ENCODE measurements at regions not wholly inside any gene's neighbourhood (a gene's known extent, or its start where the extent isn't known, plus 50 kb on each side); places are given as distances from the start of the nearest gene placed in this dataset.
"Not testable (repeated sequence)": the region's sequence is repeated elsewhere in the genome, so short reads cannot be mapped to it uniquely, and the experiment has no call there.

DNA sequence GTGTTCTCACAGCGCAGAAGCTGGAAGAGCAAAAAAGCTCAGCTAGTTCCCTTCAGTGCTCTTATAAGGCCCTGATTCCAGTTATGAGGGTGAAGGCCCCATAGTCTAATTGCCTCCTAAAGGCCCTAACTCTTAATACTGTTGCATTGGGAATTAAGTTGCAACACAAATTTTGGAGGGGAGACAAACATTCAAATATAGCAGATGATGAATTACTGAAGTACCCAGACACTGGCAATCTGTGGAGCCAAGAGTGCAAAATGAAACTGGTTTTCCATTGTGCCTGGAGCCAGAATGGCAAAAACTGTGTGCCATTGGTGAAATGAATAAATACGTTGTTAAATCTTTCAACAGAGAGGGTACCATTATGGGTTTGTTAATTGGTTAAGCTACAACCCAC is 356.0 kb downstream of the PPARGC1A start:
- DNase-seq (ENCODE audit: low read depth), result no peak

- DNase-seq (ENCODE audit: low read depth), result no peak
Measured at GRCh38 chr4:23516716-23517115, 373.1 kb downstream of the PPARGC1A start.

GRCh38 chr4:23504083-23504482 is 385.8 kb downstream of the PPARGC1A start:
- DNase-seq (ENCODE audit: low read depth), result no peak

DNA sequence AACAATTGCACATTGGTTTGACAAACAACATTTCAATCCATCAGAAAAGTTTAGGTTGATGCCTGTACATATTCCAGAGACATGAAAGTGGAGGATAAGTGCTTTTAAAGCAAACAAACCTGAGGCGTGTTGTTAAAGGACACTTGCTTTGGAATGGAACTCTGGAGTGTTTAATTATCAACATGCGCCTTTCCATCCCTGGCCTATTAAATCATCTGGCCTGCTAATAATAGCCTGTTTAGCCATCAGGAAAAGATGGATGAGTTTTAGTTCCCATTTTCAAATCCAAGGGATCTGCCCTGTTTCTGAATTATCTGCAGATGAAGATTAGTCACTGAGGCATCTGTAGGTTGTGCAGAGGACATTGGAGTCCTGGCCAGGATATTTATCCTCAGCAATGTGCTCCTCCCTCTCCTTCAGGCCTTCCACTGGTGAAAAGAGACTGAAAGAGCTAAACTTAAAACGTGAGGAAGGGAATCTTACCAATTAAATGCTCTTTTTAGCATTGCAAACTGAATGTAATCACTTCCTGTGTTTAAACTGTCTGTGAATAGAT is 388.9 kb downstream of the PPARGC1A start:
- no peak for DNase-seq (ENCODE audit: low read depth)

DNA sequence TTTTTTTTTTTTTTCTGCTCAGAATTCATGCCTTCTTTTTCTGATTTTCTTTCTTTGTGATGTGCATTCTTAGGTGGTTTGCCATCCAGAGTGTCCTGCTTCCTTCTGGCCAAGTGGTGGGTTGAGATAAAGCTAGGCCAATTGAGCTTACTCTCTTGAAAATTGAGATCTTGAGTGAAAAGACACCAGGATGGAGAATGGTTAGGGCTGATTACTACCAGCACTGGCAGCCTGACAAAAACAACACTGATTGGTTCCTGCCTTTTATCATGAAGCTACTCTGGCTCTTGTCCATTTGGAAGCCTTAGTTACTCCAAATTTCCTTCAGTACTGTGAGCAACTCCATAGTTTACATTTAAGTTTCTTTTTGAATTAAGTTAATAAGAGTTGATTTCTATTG is 404.0 kb downstream of the PPARGC1A start:
- no peak for DNase-seq (ENCODE audit: low read depth)

DNA sequence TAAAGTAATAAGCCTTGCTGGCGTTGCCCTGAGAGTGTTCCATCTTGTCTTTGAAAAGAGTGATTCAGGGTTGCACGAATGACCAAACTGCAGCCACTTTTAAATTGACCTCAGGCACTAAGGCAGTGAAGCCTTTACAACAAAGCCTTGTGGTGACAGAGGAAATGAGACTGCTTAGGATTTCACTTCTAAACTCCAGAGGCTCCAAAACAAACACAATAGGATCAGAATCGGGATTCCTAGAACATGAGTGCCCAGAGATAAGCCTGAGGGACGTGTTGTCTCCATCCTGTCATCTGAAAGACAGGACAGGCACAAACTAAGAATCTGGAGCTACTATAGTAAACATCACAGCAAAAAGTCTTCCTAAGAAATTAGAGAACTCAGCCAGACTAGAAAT is 405.2 kb downstream of the PPARGC1A start:
- DNase-seq (ENCODE audit: low read depth), result no peak

GRCh38 chr4:23483320-23483960 is 406.4 kb downstream of the PPARGC1A start:
- no peak for DNase-seq (ENCODE audit: low read depth)

DNA sequence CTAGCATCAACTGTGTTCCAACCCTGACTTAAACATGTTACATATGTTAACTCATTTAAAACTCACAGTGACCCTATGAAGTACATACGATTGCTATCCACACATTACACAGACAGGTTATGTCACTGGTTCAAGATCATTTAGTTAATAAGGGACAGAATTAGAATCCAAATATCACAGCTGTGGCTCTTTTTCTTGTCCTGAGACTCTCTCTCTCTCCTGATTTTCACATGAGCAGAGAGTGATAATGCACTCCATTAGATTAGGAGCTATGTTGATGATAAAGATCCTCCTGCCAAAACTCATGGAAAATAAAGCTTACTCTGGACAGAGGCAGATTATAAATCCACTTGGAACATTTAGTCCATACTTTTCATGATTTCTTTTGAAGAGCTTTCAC is 408.3 kb downstream of the PPARGC1A start:
- DNase-seq (ENCODE audit: low read depth), result no peak

GRCh38 chr4:23477905-23478304 is 411.9 kb downstream of the PPARGC1A start:
- DNase-seq (ENCODE audit: low read depth), result no peak

DNA sequence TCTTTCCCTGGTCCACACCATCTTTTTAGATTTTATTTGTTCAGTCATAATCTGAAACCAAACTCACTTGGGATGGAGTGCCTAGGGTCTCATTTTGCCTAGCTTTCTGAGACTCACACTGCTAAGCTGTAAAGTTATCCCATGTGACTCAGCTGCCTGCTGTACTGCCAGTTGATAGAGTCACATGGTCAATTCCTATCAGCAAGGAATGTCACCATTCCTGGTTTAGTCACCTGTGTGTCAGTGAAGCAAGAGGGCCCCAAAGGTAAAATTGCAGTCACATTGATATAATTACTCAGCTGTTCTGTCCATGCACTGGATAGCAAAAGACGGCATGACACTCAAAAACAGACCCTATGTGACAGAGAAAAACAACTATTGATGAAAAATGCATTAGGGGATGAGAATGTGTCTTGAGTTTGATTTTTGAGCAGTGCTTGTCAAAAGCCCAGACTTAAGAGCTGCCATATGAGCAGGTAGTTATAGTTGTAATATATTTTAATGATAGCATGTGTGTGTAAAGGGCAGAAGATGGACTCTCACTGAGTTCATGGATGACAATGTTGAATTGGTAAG is 413.2 kb downstream of the PPARGC1A start:
- DNase-seq (ENCODE audit: low read depth), result no peak

DNA sequence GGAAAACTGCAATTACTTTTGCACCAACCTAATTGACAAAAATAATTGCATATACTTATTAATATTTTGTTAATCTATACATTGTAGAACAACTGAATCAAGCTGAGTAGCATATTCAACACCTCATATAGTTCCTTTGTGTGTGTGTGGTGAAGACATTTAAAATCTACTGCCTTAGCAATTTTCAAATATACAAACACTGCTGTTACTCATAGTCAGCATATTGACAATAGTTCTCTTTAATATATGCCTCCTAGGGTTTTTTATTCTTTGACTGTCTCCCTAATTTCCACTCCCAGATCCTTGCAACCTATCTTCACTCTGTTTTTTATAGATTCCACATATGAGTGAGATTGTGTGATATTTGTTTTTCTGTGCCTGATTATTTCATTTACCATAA is 426.8 kb downstream of the PPARGC1A start:
- no peak for DNase-seq (ENCODE audit: low read depth)

DNA sequence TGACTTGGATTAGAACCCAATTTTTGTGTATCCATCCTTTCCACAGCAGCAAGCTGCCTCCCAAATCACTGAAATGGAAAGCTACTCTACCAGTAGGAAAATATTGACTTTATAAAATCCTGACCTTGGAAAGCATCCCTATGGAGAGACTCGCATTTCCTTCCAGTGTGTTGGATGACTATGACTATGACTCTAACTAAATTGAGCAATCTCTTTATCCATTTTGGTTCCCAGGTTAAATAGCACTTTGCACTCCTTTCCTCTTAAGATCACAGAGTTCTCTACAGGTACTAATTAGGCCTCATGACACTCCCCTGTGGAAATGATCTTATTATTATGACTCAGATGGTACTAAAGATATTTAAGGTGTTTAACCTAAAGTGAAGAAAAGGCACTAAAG is 431.8 kb downstream of the PPARGC1A start:
- DNase-seq (ENCODE audit: low read depth), result no peak

DNA sequence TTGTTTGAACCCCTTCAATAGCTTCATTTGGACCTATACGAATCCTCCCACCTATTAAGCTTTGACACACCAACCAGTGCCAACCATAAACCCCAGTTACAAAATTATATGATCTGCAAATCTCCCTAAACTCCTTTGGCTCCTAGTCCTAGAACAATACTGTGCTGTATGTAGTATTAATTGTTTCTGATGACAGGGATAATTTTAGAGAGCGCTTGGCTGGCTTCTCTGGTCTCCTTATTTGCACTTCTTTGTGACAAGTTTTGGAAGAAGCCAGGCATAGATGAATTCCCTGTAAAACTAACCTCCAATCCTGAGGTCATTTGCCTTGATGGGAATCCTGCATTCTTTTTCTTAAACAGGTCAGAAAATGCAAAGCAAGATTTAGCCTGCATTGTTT is 433.0 kb downstream of the PPARGC1A start:
- no peak for DNase-seq (ENCODE audit: low read depth)

DNA sequence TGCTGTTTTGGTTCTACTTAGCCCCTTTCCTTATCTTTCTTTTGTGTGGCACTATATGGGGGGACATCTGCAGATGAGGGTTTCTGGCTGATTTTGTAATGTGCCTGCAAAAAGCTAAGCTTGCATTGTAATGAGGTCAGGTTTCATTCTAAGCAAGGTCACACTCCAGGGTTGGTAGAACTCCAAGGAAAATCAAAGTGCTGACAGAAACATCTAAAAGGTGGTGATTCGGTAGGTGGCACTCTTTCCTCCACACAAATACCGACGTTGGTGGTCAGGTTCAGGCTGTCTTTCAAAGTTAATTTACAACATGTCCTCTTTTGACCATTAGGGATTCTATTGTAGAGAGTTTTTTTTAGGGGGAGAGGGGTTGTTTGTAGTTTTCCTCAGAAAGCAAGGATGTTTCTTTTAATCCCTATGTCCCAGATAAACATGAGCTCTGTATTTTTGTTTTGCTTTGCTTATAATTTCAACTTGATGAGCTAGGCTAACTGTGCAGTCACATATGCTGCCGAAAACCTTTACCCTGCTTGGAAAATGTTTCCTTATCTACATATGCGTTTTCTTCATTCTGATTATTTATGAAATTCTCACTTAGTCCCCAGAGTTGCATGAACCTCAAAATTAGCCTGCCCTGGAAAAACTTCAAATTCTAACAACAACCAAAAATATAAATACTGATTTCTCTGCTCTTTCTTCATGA is 434.2 kb downstream of the PPARGC1A start:
- no peak for DNase-seq (ENCODE audit: low read depth)

GRCh38 chr4:23441530-23442069 is 448.2 kb downstream of the PPARGC1A start:
- no peak for DNase-seq (ENCODE audit: low read depth)

DNA sequence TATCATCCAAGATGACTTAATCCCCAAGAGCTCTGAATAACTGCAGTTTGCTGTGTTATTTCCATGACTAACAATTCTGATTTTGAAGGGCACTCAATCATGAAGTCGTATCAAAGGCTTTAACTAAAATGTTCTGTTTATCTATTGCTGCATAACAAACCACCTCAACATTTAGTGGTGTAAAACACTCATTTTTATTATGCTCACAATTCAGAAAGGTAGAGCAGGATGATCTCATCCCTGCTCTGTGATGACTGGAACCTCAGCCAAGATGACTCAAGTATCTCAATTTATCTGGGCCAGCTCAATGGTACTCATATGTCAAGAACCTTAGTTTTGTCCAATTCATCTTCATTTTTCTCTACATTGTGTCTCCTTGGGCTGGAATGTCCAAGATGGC is 451.1 kb downstream of the PPARGC1A start:
- no peak for DNase-seq (ENCODE audit: low read depth)

DNA sequence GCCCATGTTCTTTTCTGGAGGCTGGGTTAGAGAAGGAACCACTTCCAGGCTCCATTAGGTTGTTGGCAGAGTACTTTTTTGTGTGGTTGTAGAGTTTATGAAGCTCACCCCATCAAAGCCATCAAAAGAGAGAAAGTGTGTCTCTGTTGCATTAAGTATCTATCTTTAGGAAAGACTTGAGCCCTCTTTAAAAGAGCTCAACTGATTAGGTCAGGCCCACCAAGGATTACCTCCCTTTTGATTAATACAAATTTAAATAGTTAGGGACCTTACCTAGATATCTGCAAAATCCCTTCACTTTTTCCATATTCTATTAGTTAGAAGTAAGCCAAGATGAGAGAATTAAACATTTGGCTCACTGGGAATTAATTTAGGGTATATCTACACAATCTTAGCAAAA is 460.4 kb downstream of the PPARGC1A start:
- no peak for DNase-seq (ENCODE audit: low read depth)

- no peak for DNase-seq (ENCODE audit: low read depth)
Measured at GRCh38 chr4:23425570-23425969, 464.3 kb downstream of the PPARGC1A start.

GRCh38 chr4:23423540-23423939 is 466.3 kb downstream of the PPARGC1A start:
- no peak for DNase-seq (ENCODE audit: low read depth)

DNA sequence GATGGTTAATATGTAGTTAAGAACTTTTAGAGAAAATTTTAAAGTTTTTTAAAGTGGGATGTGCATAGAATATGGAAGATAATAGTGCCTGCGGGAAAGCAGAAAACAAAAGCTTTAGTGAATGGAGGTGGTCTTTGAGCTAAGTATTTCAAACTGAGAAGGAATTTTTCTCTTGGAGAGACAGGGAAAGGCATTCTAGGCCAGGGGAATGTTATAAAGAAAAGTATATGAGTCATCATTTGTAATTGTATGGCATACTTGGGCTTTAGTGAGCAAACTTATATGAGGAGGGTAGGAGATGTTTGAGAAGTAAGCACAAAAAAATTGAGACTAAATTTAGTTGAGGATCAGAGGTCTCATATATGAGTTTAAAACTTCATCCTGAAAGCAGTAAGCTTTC is 467.0 kb downstream of the PPARGC1A start:
- no peak for DNase-seq (ENCODE audit: low read depth)

GRCh38 chr4:23413631-23414030 is 476.2 kb downstream of the PPARGC1A start:
- DNase-seq (ENCODE audit: low read depth), result no peak

DNA sequence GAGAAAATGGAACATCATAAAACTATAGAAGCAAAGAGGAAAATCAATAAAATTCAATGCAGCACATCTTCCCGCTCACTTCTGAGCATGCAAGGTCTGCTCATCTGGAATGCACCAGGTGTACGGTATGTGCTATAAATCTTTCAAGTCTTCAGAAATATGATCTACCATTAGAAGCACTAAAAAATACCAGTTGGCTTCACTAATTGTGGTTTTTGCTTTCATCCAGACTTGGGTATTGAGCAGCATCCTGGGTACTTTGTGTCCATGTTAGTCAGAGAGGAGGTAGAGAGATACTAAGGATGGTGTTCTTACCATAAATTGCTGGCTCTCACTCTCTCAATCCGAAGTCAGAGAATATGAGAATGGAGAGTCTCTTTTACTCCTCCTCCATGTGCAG is 477.1 kb downstream of the PPARGC1A start:
- no peak for DNase-seq (ENCODE audit: low read depth)

DNA sequence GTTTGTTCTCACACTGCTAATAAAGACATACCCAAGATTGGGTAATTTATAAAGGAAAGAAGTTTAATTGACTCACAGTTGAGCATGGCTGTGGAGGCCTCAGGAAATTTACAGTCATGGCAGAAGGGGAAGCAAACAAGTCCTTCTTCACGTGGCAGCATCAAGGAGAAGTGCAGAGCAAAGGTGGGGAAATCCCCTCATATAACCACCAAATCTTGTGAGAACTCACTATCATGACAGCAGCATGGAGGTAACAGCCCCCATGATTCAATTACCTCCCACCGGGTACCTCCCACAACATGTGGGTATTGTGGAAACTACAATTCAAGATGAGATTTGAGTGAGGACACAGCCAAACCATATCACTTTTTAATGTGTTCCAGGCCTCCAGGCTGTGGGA is 480.9 kb downstream of the PPARGC1A start:
- DNase-seq (ENCODE audit: low read depth), result not testable (repeated sequence)
